HepG2 (cell line): ENCODE measurements at regions not wholly inside any gene's neighbourhood (a gene's known extent, or its start where the extent isn't known, plus 50 kb on each side); places are given as distances from the start of the nearest gene placed in this dataset.

Source experiments
- ATAC-seq: fragments of 200-7000 bp; cut with Tn5 transposase; 3 replicates; pipeline ENCODE4 v1.9.1; 2020; ENCODE audit warnings: mild to moderate bottlenecking, moderate library complexity
- BruUV-seq: library from RNA; stranded (reverse); fragments of 400-500 nt; replicated peaks from 2 replicates; lab custom pipeline; 2021; lab: Mats Ljungman, UMichigan
- CTCF ChIA-PET: fragments of 300-600 bp; formaldehyde crosslinking; extraction: SDS; loops from one replicate; lab custom pipeline; 2021; ENCODE audit warnings: low total read pairs, inconsistent platforms, low intra/inter-chr PET ratio; lab: Yijun Ruan, JAX
- POLR2A ChIA-PET: fragments of 350-600 bp; sonication (Branson Sonifier 250); formaldehyde crosslinking; loops from one replicate; lab custom pipeline; 2020; ENCODE audit warnings: antibody characterized with exemption, inconsistent platforms; lab: Yijun Ruan, JAX
- DNase-seq: peaks from one replicate; pipeline ENCODE4 v3.0.0-alpha.2; 2015; ENCODE audit warnings: low spot score
- FAIRE-seq: peaks from 3 replicates; lab custom pipeline; 2011; peaks lifted over from hg19 to GRCh38; lab: Jason Lieb, UNC
- H2AFZ ChIP-seq: one replicate; pipeline ENCODE4 v1.6.1; 2011; ENCODE audit warnings: low read length, inconsistent platforms
- H3K27ac ChIP-seq: fragments of 300-600 bp; 3 replicates; pipeline ENCODE4 v1.8.0; 2011; ENCODE audit warnings: mixed run types, mild to moderate bottlenecking, mixed read lengths, low read length, inconsistent platforms; ENCODE audit not compliant: insufficient read depth; ENCODE audit errors: extremely low read length
- H3K27me3 ChIP-seq, 2 experiments: fragments of 200-600 bp in 1 of 2; 2 replicates in 1 of 2; 3 replicates in 1 of 2; pipeline versions ENCODE4 v1.6.0 to v1.8.0; 2011; ENCODE audit warnings: low read length in 2 of 2, mild to moderate bottlenecking in 2 of 2, moderate library complexity in 2 of 2, inconsistent platforms in 1 of 2; ENCODE audit not compliant: insufficient read depth in 2 of 2, control insufficient read depth in 1 of 2
- H3K36me3 ChIP-seq, 2 experiments: fragments of 200-600 bp in 1 of 2; replicated peaks in 1 of 2; 2 replicates in 1 of 2; 3 replicates in 1 of 2; pipeline versions ENCODE4 v1.5.1 to v1.8.0; 2011; ENCODE audit warnings: low read length in 2 of 2, inconsistent platforms in 1 of 2; ENCODE audit not compliant: insufficient read depth in 2 of 2, control insufficient read depth in 1 of 2
- H3K4me1 ChIP-seq: 2 replicates; pipeline ENCODE4 v1.5.1; 2012; ENCODE audit warnings: low read length, inconsistent platforms; ENCODE audit not compliant: insufficient read depth
- H3K4me2 ChIP-seq: 2 replicates; pipeline ENCODE4 v1.6.0; 2011; ENCODE audit warnings: low read depth, low read length, inconsistent platforms
- H3K4me3 ChIP-seq, 3 experiments: fragments of 200-600 bp in 1 of 3; sonication (generic), shearing (Covaris generic) in 1 of 3; replicated peaks in 1 of 3; 2 replicates each; pipeline ENCODE4 v1.5.1; 2011 to 2016; ENCODE audit warnings: low read length in 3 of 3, inconsistent platforms in 2 of 3, low read depth in 2 of 3, mild to moderate bottlenecking in 2 of 3, control low read depth in 1 of 3, mixed read lengths in 1 of 3; ENCODE audit not compliant: insufficient read depth in 1 of 3
- H3K79me2 ChIP-seq: one replicate; pipeline ENCODE4 v1.6.1; 2011; ENCODE audit warnings: low read length, inconsistent platforms; ENCODE audit not compliant: insufficient read depth
- H3K9ac ChIP-seq: 2 replicates; pipeline ENCODE4 v1.6.0; 2011; ENCODE audit warnings: mild to moderate bottlenecking, low read depth, low read length, inconsistent platforms; ENCODE audit not compliant: insufficient read depth
- H3K9me3 ChIP-seq: 2 replicates; pipeline ENCODE4 v1.5.1; 2012; ENCODE audit warnings: mild to moderate bottlenecking, low read length
- H4K20me1 ChIP-seq: 2 replicates; pipeline ENCODE4 v1.6.0; 2011; ENCODE audit warnings: inconsistent platforms, mild to moderate bottlenecking, low read length, moderate library complexity; ENCODE audit not compliant: insufficient read depth
- GATAD1 ChIP-seq: IDR thresholded peaks from 2 replicates; pipeline ENCODE4 v1.6.1; 2016; ENCODE audit warnings: missing genetic modification reagents, missing compliant biosample characterization
- IKZF1 ChIP-seq: fragments of 450-650 bp; IDR thresholded peaks from 2 replicates; pipeline ENCODE4 v1.7.1; 2016
- MYPOP ChIP-seq: sonication (generic); formaldehyde crosslinking; IDR thresholded peaks from 2 replicates; pipeline ENCODE4 v1.8.1; 2023; ENCODE audit warnings: mild to moderate bottlenecking, moderate library complexity, missing genetic modification reagents
- NKX3-1 ChIP-seq: sonication (generic); formaldehyde crosslinking; IDR thresholded peaks from 2 replicates; pipeline ENCODE4 v1.5.0; 2020; ENCODE audit warnings: missing genetic modification reagents
- RBAK ChIP-seq: sonication (generic); formaldehyde crosslinking; IDR thresholded peaks from 2 replicates; pipeline ENCODE4 v1.5.1; 2020; ENCODE audit warnings: mild to moderate bottlenecking, missing genetic modification reagents
- RBM22 ChIP-seq: fragments of 200-400 bp; formaldehyde crosslinking; optimal IDR thresholded peaks from 2 replicates; pipeline ENCODE3; 2017; ENCODE audit warnings: mild to moderate bottlenecking, low read length, moderate library complexity
- SCMH1 ChIP-seq: sonication (generic); formaldehyde crosslinking; IDR thresholded peaks from 2 replicates; pipeline ENCODE4 v1.9.0; 2021; ENCODE audit warnings: missing genetic modification reagents, mild to moderate bottlenecking, borderline replicate concordance
- SSRP1 ChIP-seq: IDR thresholded peaks from 2 replicates; pipeline ENCODE4 v1.6.1; 2016; ENCODE audit warnings: control low read depth
- STAG1 ChIP-seq: sonication (generic); formaldehyde crosslinking; IDR thresholded peaks from 2 replicates; pipeline ENCODE4 v1.4.0; 2020; ENCODE audit warnings: missing genetic modification reagents
- TSC22D2 ChIP-seq: sonication (generic); formaldehyde crosslinking; IDR thresholded peaks from 2 replicates; pipeline ENCODE4 v1.5.1; 2020; ENCODE audit warnings: missing genetic modification reagents, mild to moderate bottlenecking, borderline replicate concordance
- WIZ ChIP-seq: sonication (generic); formaldehyde crosslinking; IDR thresholded peaks from 2 replicates; pipeline ENCODE4 v1.5.1; 2020; ENCODE audit warnings: mild to moderate bottlenecking, missing genetic modification reagents
- ZNF234 ChIP-seq: sonication (generic); formaldehyde crosslinking; conservative IDR thresholded peaks from 2 replicates; pipeline ENCODE4 v1.5.1; 2020; ENCODE audit warnings: mild to moderate bottlenecking, missing genetic modification reagents
- ZNF33B ChIP-seq: sonication (generic); formaldehyde crosslinking; IDR thresholded peaks from 2 replicates; pipeline ENCODE4 v1.5.1; 2020; ENCODE audit warnings: mild to moderate bottlenecking, missing genetic modification reagents
- ZNF543 ChIP-seq: sonication (generic); formaldehyde crosslinking; IDR thresholded peaks from 2 replicates; pipeline ENCODE4 v1.4.0; 2020; ENCODE audit warnings: mild to moderate bottlenecking, missing genetic modification reagents
- WGBS: methylation state at CpG from one replicate; pipeline ENCODE4 v1.1.6; 2017; ENCODE audit warnings: low lambda C conversion rate; 5-methylcytosine and 5-hydroxymethylcytosine counted together
- in situ Hi-C: cut with HindIII; loops from 2 replicates; pipeline ENCODE4 v1.10.0; 2017; ENCODE audit warnings: low pct_unique_long_range_greater_than_20kb; ENCODE audit not compliant: extremely low pct_ligation_motif_present
- intact Hi-C: fragments of 100-400 bp; cut with micrococcal nuclease; formaldehyde crosslinking; loops from one replicate; pipeline ENCODE4 v1.10.0; 2022; ENCODE audit not compliant: unreplicated experiment
- TF ChIP-seq, protein P1 (sequence below): sonication (generic); formaldehyde crosslinking; IDR thresholded peaks from 2 replicates; pipeline ENCODE4 v1.4.0; 2020; ENCODE audit warnings: missing genetic modification reagents, borderline replicate concordance

- WGBS: 19% methylated on average over 10 of the region's 10 CpGs
- no peak overlapping the region for H3K27ac ChIP-seq
- no peak overlapping the region for H2AFZ ChIP-seq
- H3K4me1 ChIP-seq: no peaks in the 10 kb centered on the region
- FAIRE-seq: no peak
- H3K9ac ChIP-seq: no peak overlapping the region
- H3K79me2 ChIP-seq: no peaks in the 10 kb centered on the region
- ChIA-PET POLR2A (no interaction called here), CTCF (no interaction called here)
- DNase-seq: no peak
- no peaks in the 10 kb centered on the region for H3K9me3 ChIP-seq
- H4K20me1 ChIP-seq: no peaks in the 10 kb centered on the region
- intact Hi-C loops: no loop called here
- peaks cover 23 to 77% of the 10 kb centered on the region in 2 experiments; a peak in 4 of 5 replicates for H3K27me3 ChIP-seq
- H3K4me3 ChIP-seq: no peak overlapping the region
- no TSS peak for BruUV-seq
- H3K36me3 ChIP-seq: no peaks in the 10 kb centered on the region
- H3K4me2 ChIP-seq: no peak overlapping the region
- no peak for ATAC-seq
- in situ Hi-C loops: no loop called here
- TF ChIP-seq, protein P1, sequence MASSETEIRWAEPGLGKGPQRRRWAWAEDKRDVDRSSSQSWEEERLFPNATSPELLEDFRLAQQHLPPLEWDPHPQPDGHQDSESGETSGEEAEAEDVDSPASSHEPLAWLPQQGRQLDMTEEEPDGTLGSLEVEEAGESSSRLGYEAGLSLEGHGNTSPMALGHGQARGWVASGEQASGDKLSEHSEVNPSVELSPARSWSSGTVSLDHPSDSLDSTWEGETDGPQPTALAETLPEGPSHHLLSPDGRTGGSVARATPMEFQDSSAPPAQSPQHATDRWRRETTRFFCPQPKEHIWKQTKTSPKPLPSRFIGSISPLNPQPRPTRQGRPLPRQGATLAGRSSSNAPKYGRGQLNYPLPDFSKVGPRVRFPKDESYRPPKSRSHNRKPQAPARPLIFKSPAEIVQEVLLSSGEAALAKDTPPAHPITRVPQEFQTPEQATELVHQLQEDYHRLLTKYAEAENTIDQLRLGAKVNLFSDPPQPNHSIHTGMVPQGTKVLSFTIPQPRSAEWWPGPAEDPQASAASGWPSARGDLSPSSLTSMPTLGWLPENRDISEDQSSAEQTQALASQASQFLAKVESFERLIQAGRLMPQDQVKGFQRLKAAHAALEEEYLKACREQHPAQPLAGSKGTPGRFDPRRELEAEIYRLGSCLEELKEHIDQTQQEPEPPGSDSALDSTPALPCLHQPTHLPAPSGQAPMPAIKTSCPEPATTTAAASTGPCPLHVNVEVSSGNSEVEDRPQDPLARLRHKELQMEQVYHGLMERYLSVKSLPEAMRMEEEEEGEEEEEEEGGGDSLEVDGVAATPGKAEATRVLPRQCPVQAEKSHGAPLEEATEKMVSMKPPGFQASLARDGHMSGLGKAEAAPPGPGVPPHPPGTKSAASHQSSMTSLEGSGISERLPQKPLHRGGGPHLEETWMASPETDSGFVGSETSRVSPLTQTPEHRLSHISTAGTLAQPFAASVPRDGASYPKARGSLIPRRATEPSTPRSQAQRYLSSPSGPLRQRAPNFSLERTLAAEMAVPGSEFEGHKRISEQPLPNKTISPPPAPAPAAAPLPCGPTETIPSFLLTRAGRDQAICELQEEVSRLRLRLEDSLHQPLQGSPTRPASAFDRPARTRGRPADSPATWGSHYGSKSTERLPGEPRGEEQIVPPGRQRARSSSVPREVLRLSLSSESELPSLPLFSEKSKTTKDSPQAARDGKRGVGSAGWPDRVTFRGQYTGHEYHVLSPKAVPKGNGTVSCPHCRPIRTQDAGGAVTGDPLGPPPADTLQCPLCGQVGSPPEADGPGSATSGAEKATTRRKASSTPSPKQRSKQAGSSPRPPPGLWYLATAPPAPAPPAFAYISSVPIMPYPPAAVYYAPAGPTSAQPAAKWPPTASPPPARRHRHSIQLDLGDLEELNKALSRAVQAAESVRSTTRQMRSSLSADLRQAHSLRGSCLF (CRISPR knock-in tag): no peak
- TF ChIP-seq SCMH1 (CRISPR knock-in tag) (no peak), RBM22 (no peak), RBAK (no peak), WIZ (no peak), ZNF543 (CRISPR knock-in tag) (no peak), TSC22D2 (CRISPR knock-in tag) (no peak), IKZF1 (no peak), GATAD1 (no peak), ZNF33B (CRISPR knock-in tag) (no peak), NKX3-1 (CRISPR knock-in tag) (no peak), MYPOP (CRISPR knock-in tag) (no peak), STAG1 (CRISPR knock-in tag) (no peak), ZNF234 (CRISPR knock-in tag) (no peak), SSRP1 (no peak)
- TF ChIP-seq, all 625 proteins: peak for 0
Measured at GRCh38 chr20:57840066-57840465, 130.3 kb upstream of the PMEPA1 start.
